HEK293 (cell line): ENCODE measurements at regions not wholly inside any gene's neighbourhood (a gene's known extent, or its start where the extent isn't known, plus 50 kb on each side); places are given as distances from the start of the nearest gene placed in this dataset.

ENCODE experiments used
- CTCF ChIA-PET: fragments of 350-600 bp; formaldehyde crosslinking; extraction: SDS; loops from one replicate; lab custom pipeline; 2021; ENCODE audit warnings: antibody characterized with exemption; lab: Yijun Ruan, JAX
- POLR2A ChIA-PET: fragments of 300-600 bp; formaldehyde crosslinking; extraction: SDS; loops from one replicate; lab custom pipeline; 2020; ENCODE audit warnings: antibody characterized with exemption, inconsistent platforms; lab: Yijun Ruan, JAX
- H3K27ac ChIP-seq: fragments of 200-500 bp; sonication (Bioruptor generic); 2 replicates; pipeline ENCODE4 v1.5.1; 2014; ENCODE audit warnings: low read depth, low read length, control low read depth, inconsistent platforms; ENCODE audit errors: extremely low read depth
- H3K36me3 ChIP-seq, 2 experiments: fragments of 200-500 bp in 1 of 2; sonication (Bioruptor generic) in 1 of 2; 1 replicate in 1 of 2; 2 replicates in 1 of 2; pipeline ENCODE4 v1.5.1; 2014 to 2017; ENCODE audit warnings: inconsistent platforms in 2 of 2, low read length in 2 of 2; ENCODE audit not compliant: control insufficient read depth in 2 of 2, insufficient read depth in 1 of 2
- H3K4me1 ChIP-seq: fragments of 200-500 bp; sonication (Bioruptor generic); 2 replicates; pipeline ENCODE4 v1.5.1; 2014; ENCODE audit warnings: mild to moderate bottlenecking, low read length, inconsistent platforms; ENCODE audit not compliant: control insufficient read depth, insufficient read depth
- H3K4me3 ChIP-seq: 2 replicates; pipeline ENCODE4 v1.5.1; 2011; ENCODE audit warnings: low read depth, mild to moderate bottlenecking, control low read depth, low read length, moderate library complexity
- H3K9me3 ChIP-seq: fragments of 200-500 bp; sonication (Bioruptor generic); 2 replicates; pipeline ENCODE4 v1.5.1; 2014; ENCODE audit warnings: low read depth, low read length, inconsistent platforms; ENCODE audit not compliant: control insufficient read depth, insufficient read depth
- GLI4 ChIP-seq: fragments of 450-650 bp; formaldehyde crosslinking; IDR thresholded peaks from 2 replicates; pipeline ENCODE4 v1.5.1; 2016; ENCODE audit warnings: missing biosample characterization, missing genetic modification characterization
- IKZF3 ChIP-seq: fragments of 450-650 bp; IDR thresholded peaks from 2 replicates; pipeline ENCODE4 v1.5.0; 2018; ENCODE audit warnings: missing biosample characterization, mild to moderate bottlenecking, missing genetic modification characterization, moderate library complexity
- KLF1 ChIP-seq: fragments of 450-650 bp; formaldehyde crosslinking; IDR thresholded peaks from 2 replicates; pipeline ENCODE4 v1.5.1; 2016; ENCODE audit warnings: missing biosample characterization, missing genetic modification characterization
- KLF17 ChIP-seq: fragments of 450-650 bp; formaldehyde crosslinking; IDR thresholded peaks from 2 replicates; pipeline ENCODE4 v1.5.1; 2016; ENCODE audit warnings: missing biosample characterization, missing genetic modification characterization
- KLF9 ChIP-seq: fragments of 450-650 bp; formaldehyde crosslinking; IDR thresholded peaks from 2 replicates; pipeline ENCODE4 v1.5.1; 2016; ENCODE audit warnings: missing biosample characterization, missing genetic modification characterization, low read depth
- ZFP3 ChIP-seq: fragments of 450-650 bp; formaldehyde crosslinking; IDR thresholded peaks from 2 replicates; pipeline ENCODE4 v1.5.1; 2016; ENCODE audit warnings: low read depth, missing biosample characterization, missing genetic modification characterization
- ZNF140 ChIP-seq: fragments of 450-650 bp; formaldehyde crosslinking; IDR thresholded peaks from 2 replicates; pipeline ENCODE4 v1.5.1; 2016; ENCODE audit warnings: missing biosample characterization, missing genetic modification characterization
- ZNF221 ChIP-seq: fragments of 450-650 bp; formaldehyde crosslinking; IDR thresholded peaks from 2 replicates; pipeline ENCODE4 v1.5.1; 2017; ENCODE audit warnings: missing biosample characterization, missing genetic modification characterization, borderline replicate concordance
- ZNF239 ChIP-seq: fragments of 450-650 bp; formaldehyde crosslinking; IDR thresholded peaks from 2 replicates; pipeline ENCODE4 v1.5.1; 2016; ENCODE audit warnings: missing biosample characterization, missing genetic modification characterization
- ZNF280C ChIP-seq: fragments of 450-650 bp; formaldehyde crosslinking; IDR thresholded peaks from 2 replicates; pipeline ENCODE4 v1.5.1; 2016; ENCODE audit warnings: missing biosample characterization, missing genetic modification characterization
- ZNF335 ChIP-seq: fragments of 450-650 bp; formaldehyde crosslinking; conservative IDR thresholded peaks from 2 replicates; pipeline ENCODE4 v1.5.1; 2016; ENCODE audit warnings: missing biosample characterization, missing genetic modification characterization
- ZNF580 ChIP-seq: fragments of 450-650 bp; formaldehyde crosslinking; IDR thresholded peaks from 2 replicates; pipeline ENCODE4 v1.5.1; 2016; ENCODE audit warnings: missing biosample characterization, missing genetic modification characterization
- ZSCAN23 ChIP-seq: fragments of 450-650 bp; formaldehyde crosslinking; IDR thresholded peaks from 2 replicates; pipeline ENCODE4 v1.5.1; 2016; ENCODE audit warnings: missing biosample characterization, missing genetic modification characterization
- ZSCAN30 ChIP-seq: fragments of 450-650 bp; IDR thresholded peaks from 2 replicates; pipeline ENCODE4 v1.5.1; 2018; ENCODE audit warnings: missing biosample characterization, mild to moderate bottlenecking, missing genetic modification characterization, moderate library complexity
- TF ChIP-seq, protein P1 (sequence below): fragments of 450-650 bp; formaldehyde crosslinking; IDR thresholded peaks from 2 replicates; pipeline ENCODE4 v1.5.1; 2016; ENCODE audit warnings: missing biosample characterization, missing genetic modification characterization

- ChIA-PET POLR2A (no interaction called here), CTCF (interaction anchor here (0.6 kb wide), 1 partner anchor 462 kb away, joined by 6 read pairs; no protein-coding TSS in a partner anchor)
- H3K4me3 ChIP-seq, result no peak overlapping the region
These were observed 229.2 kb downstream of the PTGER3 start for GRCh38 chr1:70818401-70818800.

DNA sequence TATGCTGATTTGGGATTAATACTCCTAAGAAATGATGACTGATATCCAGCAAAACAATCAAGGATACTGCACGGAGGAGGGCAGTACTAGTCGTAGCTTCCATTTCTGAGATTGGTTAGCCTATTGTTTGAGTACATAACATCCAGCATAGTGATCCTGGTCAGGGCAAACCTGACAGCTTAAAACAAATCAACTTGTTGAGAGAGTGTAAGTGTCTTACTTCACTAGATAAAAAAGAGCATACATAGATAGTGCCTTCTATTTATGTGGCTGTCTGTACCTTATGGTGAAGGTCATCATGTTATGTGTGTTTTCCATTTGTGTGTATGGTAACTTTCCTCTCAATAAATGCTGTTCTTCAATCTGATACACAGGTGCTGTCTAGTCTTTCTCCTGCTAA lies 228.4 kb downstream of the PTGER3 start:
- Histone ChIP-seq H3K9me3 (no peaks in the 10 kb centered on the region), H3K4me3 (no peak overlapping the region), H3K27ac (no peak overlapping the region), H3K36me3 (no peaks in the 10 kb centered on the region), H3K4me1 (no peaks in the 10 kb centered on the region)
- no peak for TF ChIP-seq ZNF221 (tag by site-specific recombination)
- TF ChIP-seq, protein P1, sequence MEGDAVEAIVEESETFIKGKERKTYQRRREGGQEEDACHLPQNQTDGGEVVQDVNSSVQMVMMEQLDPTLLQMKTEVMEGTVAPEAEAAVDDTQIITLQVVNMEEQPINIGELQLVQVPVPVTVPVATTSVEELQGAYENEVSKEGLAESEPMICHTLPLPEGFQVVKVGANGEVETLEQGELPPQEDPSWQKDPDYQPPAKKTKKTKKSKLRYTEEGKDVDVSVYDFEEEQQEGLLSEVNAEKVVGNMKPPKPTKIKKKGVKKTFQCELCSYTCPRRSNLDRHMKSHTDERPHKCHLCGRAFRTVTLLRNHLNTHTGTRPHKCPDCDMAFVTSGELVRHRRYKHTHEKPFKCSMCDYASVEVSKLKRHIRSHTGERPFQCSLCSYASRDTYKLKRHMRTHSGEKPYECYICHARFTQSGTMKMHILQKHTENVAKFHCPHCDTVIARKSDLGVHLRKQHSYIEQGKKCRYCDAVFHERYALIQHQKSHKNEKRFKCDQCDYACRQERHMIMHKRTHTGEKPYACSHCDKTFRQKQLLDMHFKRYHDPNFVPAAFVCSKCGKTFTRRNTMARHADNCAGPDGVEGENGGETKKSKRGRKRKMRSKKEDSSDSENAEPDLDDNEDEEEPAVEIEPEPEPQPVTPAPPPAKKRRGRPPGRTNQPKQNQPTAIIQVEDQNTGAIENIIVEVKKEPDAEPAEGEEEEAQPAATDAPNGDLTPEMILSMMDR (tag by site-specific recombination), result no peak
- TF ChIP-seq ZNF580 (tag by site-specific recombination), result no peak
- ChIA-PET CTCF (interaction anchor here (0.7 to 0.9 kb wide), 2 partner anchors 133 to 330 kb away, joined by 3 to 4 read pairs; no protein-coding TSS in a partner anchor), POLR2A (no interaction called here)

More at GRCh38 chr1:70818401-70818800, 229.2 kb downstream of the PTGER3 start:
- H3K36me3 ChIP-seq, result no peaks in the 10 kb centered on the region
- H3K4me1 ChIP-seq, result no peaks in the 10 kb centered on the region
- no peak for TF ChIP-seq ZNF280C
- no peak for TF ChIP-seq ZNF239
- no peak for TF ChIP-seq GLI4
- TF ChIP-seq ZFP3 (tag by site-specific recombination), result no peak
- TF ChIP-seq KLF1 (tag by site-specific recombination), result no peak
- no peak for TF ChIP-seq ZNF335 (tag by site-specific recombination)
- TF ChIP-seq KLF9 (tag by site-specific recombination), result no peak
- no peaks in the 10 kb centered on the region for H3K9me3 ChIP-seq
- H3K27ac ChIP-seq, result no peak overlapping the region

DNA sequence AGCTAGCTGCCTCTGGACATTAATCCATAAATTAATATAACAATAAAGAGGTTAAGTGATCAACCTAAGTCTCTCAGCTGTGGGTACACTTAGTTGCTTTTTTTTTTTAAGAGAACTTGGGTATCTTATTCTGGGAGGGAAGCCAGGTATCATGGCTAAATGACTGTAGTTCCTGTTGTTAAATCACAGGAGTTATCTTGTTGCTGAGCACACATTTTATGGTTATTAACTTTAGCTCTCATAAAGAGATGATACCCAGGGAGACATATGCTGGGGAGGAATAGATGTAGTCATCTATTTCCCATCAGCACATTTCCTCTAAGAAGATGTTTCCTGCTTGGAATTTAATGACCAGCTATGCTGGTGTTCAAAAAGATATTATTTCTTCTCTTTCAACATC lies 227.8 kb downstream of the PTGER3 start:
- CTCF ChIA-PET, result interaction anchor here (0.6 to 0.9 kb wide), 2 partner anchors 10 to 134 kb away, joined by 3 to 4 read pairs; no protein-coding TSS in a partner anchor
- Histone ChIP-seq H3K9me3 (no peaks in the 10 kb centered on the region), H3K4me3 (no peak overlapping the region), H3K4me1 (no peaks in the 10 kb centered on the region), H3K36me3 (no peaks in the 10 kb centered on the region), H3K27ac (no peak overlapping the region)
- POLR2A ChIA-PET, result no interaction called here
- TF ChIP-seq ZNF580 (tag by site-specific recombination), result no peak
- no peak for TF ChIP-seq KLF17 (tag by site-specific recombination)
- no peak for TF ChIP-seq ZSCAN23
- no peak for TF ChIP-seq IKZF3 (tag by site-specific recombination)
- TF ChIP-seq ZNF140 (tag by site-specific recombination), result no peak
- no peak for TF ChIP-seq ZSCAN30
